Naive thymus-derived CD4-positive, alpha-beta T cell (primary cell): ENCODE measurements at regions not wholly inside any gene's neighbourhood (a gene's known extent, or its start where the extent isn't known, plus 50 kb on each side); places are given as distances from the start of the nearest gene placed in this dataset.
"Not testable (repeated sequence)": the region's sequence is repeated elsewhere in the genome, so short reads cannot be mapped to it uniquely, and the experiment has no call there.

ENCODE experiments used
- ATAC-seq: fragments of 150-1000 bp; cut with Tn5 transposase; 2 replicates; pipeline ENCODE4 v1.10.0; 2021; ENCODE audit warnings: mild to moderate bottlenecking, moderate library complexity
- CTCF ChIA-PET: fragments of 350-600 bp; sonication (Branson Sonifier 250); formaldehyde crosslinking; loops from one replicate; lab custom pipeline; 2021; ENCODE audit warnings: antibody characterized with exemption; lab: Charles Lee
- POLR2A ChIA-PET: fragments of 350-600 bp; sonication (Branson Sonifier 250); formaldehyde crosslinking; loops from one replicate; lab custom pipeline; 2021; ENCODE audit warnings: antibody characterized with exemption, inconsistent platforms; lab: Charles Lee
- DNase-seq, 9 donors: peaks; one replicate each; pipeline versions ENCODE4 v3.0.0 to v3.0.0-alpha.2; 2020 to 2022; ENCODE audit warnings: mixed read lengths in 1 of 9
- H3K27ac ChIP-seq: one replicate; pipeline ENCODE4 v1.7.0; 2013; ENCODE audit warnings: mild to moderate bottlenecking, low read depth, low read length, moderate library complexity
- H3K27me3 ChIP-seq, 2 donors: one replicate each; pipeline ENCODE4 v1.7.0; 2013; ENCODE audit warnings: low read length in 2 of 2, mild to moderate bottlenecking in 2 of 2, moderate library complexity in 2 of 2; ENCODE audit not compliant: control insufficient read depth in 2 of 2, insufficient read depth in 2 of 2
- H3K36me3 ChIP-seq, 3 experiments: 1 replicate in 2 of 3; 2 replicates in 1 of 3; pipeline ENCODE4 v1.7.0; 2013; ENCODE audit warnings: low read length in 3 of 3, mild to moderate bottlenecking in 3 of 3, moderate library complexity in 1 of 3; ENCODE audit not compliant: insufficient read depth in 3 of 3, control insufficient read depth in 2 of 3
- H3K4me1 ChIP-seq, 2 donors: one replicate each; pipeline ENCODE4 v1.7.0; 2013; ENCODE audit warnings: low read length in 2 of 2, mild to moderate bottlenecking in 2 of 2, moderate library complexity in 1 of 2; ENCODE audit not compliant: control insufficient read depth in 2 of 2, insufficient read depth in 2 of 2
- H3K4me3 ChIP-seq: 2 replicates; pipeline ENCODE4 v1.7.0; 2013; ENCODE audit warnings: mild to moderate bottlenecking, low read length
- H3K9me3 ChIP-seq, 3 experiments: 1 replicate in 2 of 3; 2 replicates in 1 of 3; pipeline ENCODE4 v1.7.0; 2013; ENCODE audit warnings: low read length in 3 of 3; ENCODE audit not compliant: control insufficient read depth in 2 of 3
- H3K27ac Mint-ChIP-seq, 9 donors: one replicate each; pipeline ENCODE4 v1.8.0; 2020 to 2022; ENCODE audit warnings: mixed read lengths in 9 of 9, mild to moderate bottlenecking in 8 of 9, moderate library complexity in 5 of 9, inconsistent platforms in 2 of 9
- H3K27me3 Mint-ChIP-seq, 5 donors: one replicate each; pipeline ENCODE4 v1.8.0; 2021 to 2022; ENCODE audit warnings: mixed read lengths in 5 of 5, mild to moderate bottlenecking in 1 of 5
- H3K36me3 Mint-ChIP-seq, 5 donors: one replicate each; pipeline ENCODE4 v1.8.0; 2020 to 2022; ENCODE audit warnings: mixed read lengths in 5 of 5, mild to moderate bottlenecking in 3 of 5, inconsistent platforms in 1 of 5
- H3K4me1 Mint-ChIP-seq, 7 donors: one replicate each; pipeline ENCODE4 v1.8.0; 2020 to 2022; ENCODE audit warnings: mixed read lengths in 7 of 7, mild to moderate bottlenecking in 3 of 7, inconsistent platforms in 1 of 7
- H3K4me3 Mint-ChIP-seq, 10 donors: one replicate each; pipeline ENCODE4 v1.8.0; 2020 to 2022; ENCODE audit warnings: mild to moderate bottlenecking in 10 of 10, mixed read lengths in 10 of 10, moderate library complexity in 6 of 10, inconsistent platforms in 2 of 10
- H3K9me3 Mint-ChIP-seq, 11 donors: one replicate each; pipeline ENCODE4 v1.8.0; 2020 to 2022; ENCODE audit warnings: mixed read lengths in 11 of 11, mild to moderate bottlenecking in 4 of 11, inconsistent platforms in 1 of 11, moderate library complexity in 1 of 11
- intact Hi-C, 2 donors: fragments of 100-400 bp; cut with micrococcal nuclease; formaldehyde crosslinking; loops; one replicate each; pipeline ENCODE4 v1.15.1; 2023

DNA sequence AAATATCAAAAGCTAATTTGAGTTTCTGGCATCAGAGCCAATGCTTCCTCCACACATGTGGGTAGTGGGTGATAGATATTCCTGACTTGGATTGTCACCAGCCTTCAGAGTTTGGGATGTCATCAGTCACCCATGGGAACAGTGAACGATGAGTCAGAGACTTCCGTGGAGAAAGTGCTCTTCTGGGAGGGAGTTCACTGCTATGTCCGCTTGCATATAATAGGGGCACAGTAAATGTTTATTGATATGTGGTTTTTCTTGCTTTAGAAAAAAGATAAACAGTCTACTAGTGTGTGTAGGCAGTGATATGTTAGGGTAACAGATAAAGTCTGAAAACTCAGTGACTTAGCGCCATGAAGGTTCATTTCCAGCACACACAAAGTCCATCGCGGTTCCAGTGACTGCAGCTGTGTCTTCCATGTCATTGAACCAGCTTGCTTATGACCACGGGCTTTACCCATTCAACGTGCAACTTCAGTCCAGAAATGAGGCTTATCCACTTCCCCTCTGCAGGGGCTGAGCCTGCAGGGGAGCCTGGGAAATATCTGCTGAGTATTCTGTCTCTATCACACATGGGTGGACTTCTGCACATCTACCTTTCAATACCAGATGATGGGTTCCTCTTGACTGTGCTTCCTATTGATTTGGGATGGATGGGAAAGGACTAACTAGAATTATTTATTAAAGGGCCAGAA is 87.7 kb upstream of the WWC2 start:
- peaks cover 5 to 50% (median 26%) of the 10 kb centered on the region in 5 donors for H3K27me3 Mint-ChIP-seq
- peaks cover 0 to 2% (median 0%) of the 10 kb centered on the region in 11 donors for H3K9me3 Mint-ChIP-seq
- H3K4me3 Mint-ChIP-seq: no peak overlapping the region
- no peaks in the 10 kb centered on the region for H3K27me3 ChIP-seq
- no peaks in the 10 kb centered on the region for H3K36me3 Mint-ChIP-seq
- H3K4me3 ChIP-seq: no peak overlapping the region
- H3K9me3 ChIP-seq: no peaks in the 10 kb centered on the region
- ATAC-seq (no peak), DNase-seq (no peak)
- H3K27ac ChIP-seq: no peak overlapping the region
- H3K27ac Mint-ChIP-seq: no peak overlapping the region
- no peaks in the 10 kb centered on the region for H3K36me3 ChIP-seq
- ChIA-PET CTCF (no interaction called here), POLR2A (no interaction called here)
- no peaks in the 10 kb centered on the region for H3K4me1 Mint-ChIP-seq
- intact Hi-C loops: no loop called here
- no peaks in the 10 kb centered on the region for H3K4me1 ChIP-seq

DNA sequence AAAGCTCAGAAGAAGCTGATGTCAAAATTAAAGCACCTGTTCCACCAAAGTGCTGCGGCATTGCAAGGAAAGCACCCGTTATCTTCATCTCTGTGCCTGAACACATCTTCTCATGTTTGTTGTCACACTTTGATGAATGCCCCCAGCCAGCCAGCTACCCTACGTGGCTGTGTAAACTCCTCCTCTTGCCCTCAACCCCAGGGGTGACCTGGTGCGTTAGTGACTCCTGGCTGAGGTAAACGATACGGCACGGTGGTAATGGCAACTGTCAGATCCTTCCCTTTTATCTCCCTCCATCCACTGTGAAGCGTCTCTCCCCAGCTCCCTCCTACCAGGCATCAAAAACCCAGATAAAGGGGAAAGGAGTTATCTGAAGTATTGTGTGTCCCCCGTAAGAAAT is 90.6 kb upstream of the WWC2 start:
- H3K27me3 ChIP-seq: no peaks in the 10 kb centered on the region
- intact Hi-C loops: no loop called here
- no peaks in the 10 kb centered on the region for H3K4me1 ChIP-seq
- Mint-ChIP-seq H3K4me3 (no peak overlapping the region), H3K4me1 (no peaks in the 10 kb centered on the region), H3K36me3 (peaks cover 0 to 4% (median 0%) of the 10 kb centered on the region in 5 donors), H3K27ac (no peak overlapping the region), H3K27me3 (peaks cover 5 to 57% (median 35%) of the 10 kb centered on the region in 5 donors), H3K9me3 (peaks cover 0 to 12% (median 5%) of the 10 kb centered on the region in 11 donors)
- no peak overlapping the region for H3K27ac ChIP-seq
- ChIA-PET POLR2A (no interaction called here), CTCF (no interaction called here)
- DNase-seq: no peak
- H3K4me3 ChIP-seq: no peak overlapping the region
- H3K9me3 ChIP-seq: no peaks in the 10 kb centered on the region
- no peaks in the 10 kb centered on the region for H3K36me3 ChIP-seq
- ATAC-seq: no peak

- H3K9me3 Mint-ChIP-seq: peaks cover 0 to 25% (median 7%) of the 10 kb centered on the region in 11 donors
- H3K27ac Mint-ChIP-seq, H3K27me3 ChIP-seq, H3K27ac ChIP-seq, H3K9me3 ChIP-seq, ATAC-seq, intact Hi-C loops, H3K4me3 ChIP-seq, H3K36me3 Mint-ChIP-seq, H3K4me3 Mint-ChIP-seq, H3K4me1 Mint-ChIP-seq, H3K4me1 ChIP-seq, H3K36me3 ChIP-seq, DNase-seq, CTCF ChIA-PET, POLR2A ChIA-PET: not testable (repeated sequence)
- peaks cover 2 to 45% (median 28%) of the 10 kb centered on the region in 5 donors for H3K27me3 Mint-ChIP-seq
Observed at GRCh38 chr4:183004370-183004769, 87.2 kb upstream of the DCTD start.

DNA sequence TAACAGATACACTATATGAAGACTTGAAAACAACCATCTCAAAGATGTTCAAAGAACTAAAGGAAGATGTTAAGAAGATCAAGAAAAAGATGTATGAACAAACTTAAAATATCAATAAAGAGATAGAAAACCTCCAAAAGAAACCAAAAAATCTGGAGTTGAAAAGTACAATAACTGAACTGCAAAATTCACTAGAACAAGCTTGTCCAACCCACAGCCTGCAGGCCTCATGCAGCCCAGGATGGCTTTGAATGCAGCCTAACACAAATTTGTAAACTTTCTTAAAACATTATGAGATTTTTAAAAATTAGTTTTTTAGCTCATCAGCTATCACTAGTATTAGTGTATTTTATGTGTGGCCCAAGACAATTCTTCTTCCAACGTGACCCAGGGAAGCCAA is 77.0 kb upstream of the DCTD start:
- Mint-ChIP-seq H3K9me3 (peaks cover 4 to 61% (median 26%) of the 10 kb centered on the region in 11 donors), H3K36me3 (peaks cover 0 to 11% (median 0%) of the 10 kb centered on the region in 5 donors), H3K4me1 (no peaks in the 10 kb centered on the region), H3K27me3 (peaks cover 0 to 25% (median 19%) of the 10 kb centered on the region in 5 donors), H3K4me3 (no peak overlapping the region), H3K27ac (no peak overlapping the region)
- ChIA-PET CTCF (no interaction called here), POLR2A (no interaction called here)
- intact Hi-C loops: no loop called here
- Histone ChIP-seq H3K4me3 (no peak overlapping the region), H3K27ac (no peak overlapping the region), H3K36me3 (no peaks in the 10 kb centered on the region), H3K27me3 (no peaks in the 10 kb centered on the region), H3K4me1 (no peaks in the 10 kb centered on the region), H3K9me3 (peaks cover 0 to 9% (median 0%) of the 10 kb centered on the region in 3 experiments)
- ATAC-seq (no peak), DNase-seq (no peak)

DNA sequence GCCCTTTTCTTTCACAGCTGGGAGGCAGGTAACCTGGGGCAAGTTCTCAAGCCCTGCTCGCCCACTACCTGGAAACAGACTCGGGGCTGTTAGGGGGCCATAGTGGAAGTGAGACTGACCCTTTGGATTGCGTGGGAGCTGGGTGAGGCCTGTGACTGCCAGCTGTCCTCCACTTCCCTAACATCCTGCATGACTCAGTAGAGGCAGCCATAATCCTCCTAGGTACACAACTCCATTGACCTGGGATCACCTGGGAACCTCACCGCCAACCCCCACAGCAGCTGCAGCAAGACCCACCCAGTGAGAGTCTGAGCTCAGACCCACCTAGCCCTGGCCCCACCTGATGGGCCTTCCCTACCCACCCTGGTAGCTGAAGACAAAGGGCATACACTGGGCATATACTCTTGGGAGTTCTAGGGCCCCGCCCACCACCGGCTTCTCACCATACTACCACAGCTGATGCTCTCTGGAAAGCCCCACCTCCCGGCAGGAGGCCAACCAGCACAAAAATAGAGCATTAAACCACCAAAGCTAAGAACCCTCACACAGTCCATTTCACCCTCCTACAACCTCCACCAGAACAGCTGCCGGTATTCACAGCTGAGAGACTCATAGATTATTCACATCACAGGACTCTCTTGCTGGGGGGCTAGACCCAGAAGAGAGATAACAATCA is 61.1 kb upstream of the DCTD start:
- no peak overlapping the region for H3K4me3 Mint-ChIP-seq
- peaks cover 0 to 4% (median 0%) of the 10 kb centered on the region in 5 donors for H3K36me3 Mint-ChIP-seq
- intact Hi-C loops: no loop called here
- peaks cover 19 to 57% (median 43%) of the 10 kb centered on the region in 5 donors for H3K27me3 Mint-ChIP-seq
- H3K36me3 ChIP-seq: no peaks in the 10 kb centered on the region
- H3K9me3 ChIP-seq: no peaks in the 10 kb centered on the region
- POLR2A ChIA-PET: no interaction called here
- no peak overlapping the region for H3K4me3 ChIP-seq
- H3K4me1 Mint-ChIP-seq: peaks cover 0 to 9% (median 0%) of the 10 kb centered on the region in 7 donors
- peak overlapping the region in 1 of 9 donors; percentile 12 for H3K27ac Mint-ChIP-seq
- no peak for DNase-seq
- H3K27ac ChIP-seq: no peak overlapping the region
- H3K27me3 ChIP-seq: no peaks in the 10 kb centered on the region
- peaks cover 0 to 4% (median 0%) of the 10 kb centered on the region in 11 donors for H3K9me3 Mint-ChIP-seq
- no peak for ATAC-seq
- CTCF ChIA-PET: no interaction called here
- H3K4me1 ChIP-seq: no peaks in the 10 kb centered on the region

GRCh38 chr4:182975806-182976205 is 58.6 kb upstream of the DCTD start:
- no peak overlapping the region for H3K4me3 ChIP-seq
- H3K27ac Mint-ChIP-seq: peak overlapping the region in 1 of 9 donors; percentile 67
- H3K27me3 Mint-ChIP-seq: peaks cover 2 to 48% (median 40%) of the 10 kb centered on the region in 5 donors
- H3K9me3 ChIP-seq: no peaks in the 10 kb centered on the region
- no peak overlapping the region for H3K4me3 Mint-ChIP-seq
- H3K9me3 Mint-ChIP-seq: peaks cover 0 to 4% (median 0%) of the 10 kb centered on the region in 11 donors
- H3K4me1 ChIP-seq: no peaks in the 10 kb centered on the region
- peaks cover 0 to 4% (median 0%) of the 10 kb centered on the region in 5 donors for H3K36me3 Mint-ChIP-seq
- intact Hi-C loops: no loop called here
- DNase-seq (no peak), ATAC-seq (no peak)
- no peaks in the 10 kb centered on the region for H3K36me3 ChIP-seq
- no peaks in the 10 kb centered on the region for H3K27me3 ChIP-seq
- peaks cover 0 to 9% (median 0%) of the 10 kb centered on the region in 7 donors for H3K4me1 Mint-ChIP-seq
- CTCF ChIA-PET: no interaction called here
- POLR2A ChIA-PET: no interaction called here
- H3K27ac ChIP-seq: no peak overlapping the region
